PC-3 (cell line): ENCODE measurements at regions not wholly inside any gene's neighbourhood (a gene's known extent, or its start where the extent isn't known, plus 50 kb on each side); places are given as distances from the start of the nearest gene placed in this dataset.

ENCODE experiments used
- CTCF ChIP-seq: fragments of 300-600 bp; sonication (generic); conservative IDR thresholded peaks from 2 replicates; pipeline ENCODE4 v1.5.1; 2017; ENCODE audit warnings: antibody characterized with exemption, low read depth, mild to moderate bottlenecking, low read length
- EZH2 ChIP-seq: fragments of 300-600 bp; sonication (generic); IDR thresholded peaks from one replicate; pipeline ENCODE4 v1.6.1; 2017; ENCODE audit warnings: antibody characterized with exemption, mild to moderate bottlenecking, low read length; ENCODE audit not compliant: unreplicated experiment
- EZH2phosphoT487 ChIP-seq: fragments of 300-600 bp; sonication (generic); IDR thresholded peaks from 2 replicates; pipeline ENCODE4 v1.6.1; 2018; ENCODE audit warnings: mild to moderate bottlenecking, antibody characterized with exemption, low read length, borderline replicate concordance

GRCh38 chr7:128160296-128160695, 80.8 kb upstream of the LEP start:
- no peak for TF ChIP-seq CTCF
- no peak for TF ChIP-seq EZH2
- TF ChIP-seq EZH2phosphoT487 = no peak
